SH-SY5Y (cell line): ENCODE measurements at regions not wholly inside any gene's neighbourhood (a gene's known extent, or its start where the extent isn't known, plus 50 kb on each side); places are given as distances from the start of the nearest gene placed in this dataset.

Experiments used
- GATA2 ChIP-seq: IDR thresholded peaks from 2 replicates; pipeline ENCODE4 v1.6.1; 2011; ENCODE audit warnings: mild to moderate bottlenecking, low read depth, low read length
- GATA3 ChIP-seq: IDR thresholded peaks from 2 replicates; pipeline ENCODE4 v1.6.1; 2011; ENCODE audit warnings: low read depth, mild to moderate bottlenecking, low read length, moderate library complexity

GRCh38 chr3:26084629-26085028, 294.7 kb downstream of the OXSM start:
- no peak for TF ChIP-seq GATA3
- TF ChIP-seq GATA2 = no peak
